SK-N-SH (cell line): ENCODE measurements at regions not wholly inside any gene's neighbourhood (a gene's known extent, or its start where the extent isn't known, plus 50 kb on each side); places are given as distances from the start of the nearest gene placed in this dataset.

Source experiments
- CTCF ChIA-PET: fragments of 300-600, 350-600 bp; formaldehyde crosslinking; extraction: SDS; loops from one replicate; lab custom pipeline; 2021; lab: Yijun Ruan, JAX
- POLR2A ChIA-PET: fragments of 350-600 bp; sonication (Branson Sonifier 250); formaldehyde crosslinking; extraction: SDS; loops from one replicate; lab custom pipeline; 2020; ENCODE audit warnings: antibody characterized with exemption, inconsistent platforms; lab: Yijun Ruan, JAX
- DNase-seq: peaks from one replicate; pipeline ENCODE4 v3.0.0; 2012
- H2AFZ ChIP-seq: fragments of 200-600 bp; sonication (generic); 2 replicates; pipeline ENCODE4 v1.8.1; 2016; ENCODE audit warnings: antibody characterized with exemption, mild to moderate bottlenecking, low read depth
- H3F3A ChIP-seq: fragments of 200-600 bp; sonication (generic); replicated peaks from 2 replicates; pipeline ENCODE3; 2016; ENCODE audit warnings: antibody characterized with exemption, mild to moderate bottlenecking; ENCODE audit not compliant: insufficient read depth
- H3K27ac ChIP-seq, 2 experiments: fragments of 200-500 bp in 1 of 2; fragments of 200-600 bp in 1 of 2; sonication (Bioruptor generic) in 1 of 2; sonication (generic), shearing (Covaris generic) in 1 of 2; 2 replicates each; pipeline versions ENCODE4 v1.5.1 to v1.6.1; 2014 to 2016; ENCODE audit warnings: low read depth in 2 of 2, inconsistent platforms in 1 of 2, low read length in 1 of 2, mild to moderate bottlenecking in 1 of 2, mixed read lengths in 1 of 2
- H3K27me3 ChIP-seq: fragments of 200-600 bp; sonication (generic), shearing (Covaris generic); 2 replicates; pipeline ENCODE4 v1.6.1; 2016; ENCODE audit warnings: mixed run types; ENCODE audit not compliant: insufficient read depth
- H3K36me3 ChIP-seq, 2 experiments: fragments of 200-500 bp in 1 of 2; fragments of 200-600 bp in 1 of 2; sonication (Bioruptor generic) in 1 of 2; sonication (generic) in 1 of 2; replicated peaks in 1 of 2; 2 replicates each; pipeline versions ENCODE3 to v1.5.1; 2014 to 2016; ENCODE audit warnings: low read length in 1 of 2, mild to moderate bottlenecking in 1 of 2; ENCODE audit not compliant: insufficient read depth in 2 of 2, control insufficient read depth in 1 of 2
- H3K4me1 ChIP-seq, 2 experiments: fragments of 200-500 bp in 1 of 2; fragments of 200-600 bp in 1 of 2; sonication (Bioruptor generic) in 1 of 2; sonication (generic), shearing (Covaris generic) in 1 of 2; 2 replicates each; pipeline versions ENCODE4 v1.5.1 to v1.6.1; 2014 to 2016; ENCODE audit warnings: low read depth in 1 of 2, low read length in 1 of 2, mixed run types in 1 of 2; ENCODE audit not compliant: insufficient read depth in 2 of 2, control insufficient read depth in 1 of 2
- H3K4me2 ChIP-seq: fragments of 200-600 bp; sonication (generic), shearing (Covaris generic); 2 replicates; pipeline ENCODE4 v1.6.1; 2017; ENCODE audit warnings: mixed run types
- H3K4me3 ChIP-seq, 2 experiments: fragments of 200-500 bp in 1 of 2; fragments of 200-600 bp in 1 of 2; sonication (Bioruptor generic) in 1 of 2; sonication (generic), shearing (Covaris generic) in 1 of 2; 2 replicates each; pipeline versions ENCODE4 v1.5.1 to v1.8.1; 2014 to 2016; ENCODE audit warnings: low read depth in 2 of 2, inconsistent platforms in 1 of 2, low read length in 1 of 2, mild to moderate bottlenecking in 1 of 2, mixed read lengths in 1 of 2, moderate library complexity in 1 of 2
- H3K79me2 ChIP-seq: fragments of 200-600 bp; sonication (generic); 2 replicates; pipeline ENCODE4 v1.8.1; 2017; ENCODE audit warnings: mild to moderate bottlenecking; ENCODE audit not compliant: insufficient read depth
- H3K9ac ChIP-seq: fragments of 200-600 bp; sonication (generic); 2 replicates; pipeline ENCODE4 v1.6.1; 2017; ENCODE audit warnings: mixed run types
- H3K9me2 ChIP-seq: fragments of 200-600 bp; sonication (generic); 2 replicates; pipeline ENCODE4 v1.6.1; 2017; ENCODE audit warnings: mixed run types
- H3K9me3 ChIP-seq: fragments of 200-600 bp; sonication (generic); 2 replicates; pipeline ENCODE4 v1.6.1; 2017; ENCODE audit warnings: mixed run types, mild to moderate bottlenecking, moderate library complexity
- H4K20me1 ChIP-seq: fragments of 200-600 bp; sonication (generic); 2 replicates; pipeline ENCODE4 v1.6.1; 2017; ENCODE audit warnings: mild to moderate bottlenecking, mixed run types; ENCODE audit not compliant: insufficient read depth
- CTCF ChIP-seq: fragments of 200-600 bp; sonication (generic); IDR thresholded peaks from 2 replicates; pipeline ENCODE4 v1.6.1; 2017; ENCODE audit warnings: antibody characterized with exemption, mild to moderate bottlenecking, moderate library complexity
- ELF1 ChIP-seq: IDR thresholded peaks from 2 replicates; pipeline ENCODE4 v1.4.0; 2012
- EP300 ChIP-seq, 2 experiments: IDR thresholded peaks; 2 replicates each; pipeline versions ENCODE4 v1.4.0 to v1.6.1; 2012; ENCODE audit warnings: borderline replicate concordance in 1 of 2, low read depth in 1 of 2, low read length in 1 of 2
- FOSL2 ChIP-seq: IDR thresholded peaks from 2 replicates; pipeline ENCODE4 v1.4.0; 2012; ENCODE audit warnings: low read depth, mild to moderate bottlenecking, moderate library complexity, borderline replicate concordance
- FOXJ3 ChIP-seq: sonication (generic); formaldehyde crosslinking; IDR thresholded peaks from 2 replicates; pipeline ENCODE4 v1.5.1; 2020; ENCODE audit warnings: mild to moderate bottlenecking, missing genetic modification reagents
- FOXM1 ChIP-seq: IDR thresholded peaks from 2 replicates; pipeline ENCODE4 v1.4.0; 2012; ENCODE audit warnings: low read depth, mild to moderate bottlenecking
- GATA2 ChIP-seq: sonication (generic); formaldehyde crosslinking; IDR thresholded peaks from 2 replicates; pipeline ENCODE4 v1.5.0; 2020; ENCODE audit warnings: mild to moderate bottlenecking, missing genetic modification reagents
- IRF3 ChIP-seq: fragments of 150-350 bp; IDR thresholded peaks from 2 replicates; pipeline ENCODE4 v1.6.1; 2016; ENCODE audit warnings: mild to moderate bottlenecking, low read depth, low read length
- MEF2A ChIP-seq: IDR thresholded peaks from 2 replicates; pipeline ENCODE4 v1.4.0; 2012; ENCODE audit warnings: low read depth, borderline replicate concordance
- MXI1 ChIP-seq: IDR thresholded peaks from 2 replicates; pipeline ENCODE4 v1.6.1; 2012; ENCODE audit warnings: mild to moderate bottlenecking, low read depth, low read length, improper control_type of control experiment
- NFIC ChIP-seq: IDR thresholded peaks from 2 replicates; pipeline ENCODE4 v1.4.0; 2012; ENCODE audit warnings: borderline replicate concordance
- NRF1 ChIP-seq: IDR thresholded peaks from 2 replicates; pipeline ENCODE4 v1.6.1; 2012; ENCODE audit warnings: low read depth, mild to moderate bottlenecking, low read length
- POLR2AphosphoS5 ChIP-seq: IDR thresholded peaks from 2 replicates; pipeline ENCODE4 v1.6.1; 2012; ENCODE audit warnings: low read depth, low read length
- RFX5 ChIP-seq: IDR thresholded peaks from 2 replicates; pipeline ENCODE4 v1.6.1; 2012; ENCODE audit warnings: mild to moderate bottlenecking, improper control_type of control experiment, low read length
- RXRA ChIP-seq: IDR thresholded peaks from 2 replicates; pipeline ENCODE4 v1.4.0; 2012; ENCODE audit warnings: low read depth, mild to moderate bottlenecking, borderline replicate concordance
- SIN3A ChIP-seq: IDR thresholded peaks from 2 replicates; pipeline ENCODE4 v1.6.1; 2012; ENCODE audit warnings: low read depth, mild to moderate bottlenecking, low read length, moderate library complexity, borderline replicate concordance
- SMC3 ChIP-seq: IDR thresholded peaks from 2 replicates; pipeline ENCODE4 v1.6.1; 2012; ENCODE audit warnings: low read depth, low read length, improper control_type of control experiment
- TEAD4 ChIP-seq: IDR thresholded peaks from 2 replicates; pipeline ENCODE4 v1.4.0; 2012; ENCODE audit warnings: mild to moderate bottlenecking, borderline replicate concordance; ENCODE audit not compliant: insufficient read depth
- USF1 ChIP-seq: IDR thresholded peaks from 2 replicates; pipeline ENCODE4 v1.4.0; 2012; ENCODE audit warnings: low read depth, borderline replicate concordance
- WGBS: methylation state at CpG from one replicate; pipeline ENCODE4 v1.1.6; 2017; ENCODE audit warnings: low lambda C conversion rate; 5-methylcytosine and 5-hydroxymethylcytosine counted together
- TF ChIP-seq, protein P1 (sequence below): fragments of 150-350 bp; IDR thresholded peaks from 2 replicates; pipeline ENCODE4 v1.6.1; 2017; ENCODE audit warnings: antibody characterized with exemption, low read length, low read depth, borderline replicate concordance

DNA sequence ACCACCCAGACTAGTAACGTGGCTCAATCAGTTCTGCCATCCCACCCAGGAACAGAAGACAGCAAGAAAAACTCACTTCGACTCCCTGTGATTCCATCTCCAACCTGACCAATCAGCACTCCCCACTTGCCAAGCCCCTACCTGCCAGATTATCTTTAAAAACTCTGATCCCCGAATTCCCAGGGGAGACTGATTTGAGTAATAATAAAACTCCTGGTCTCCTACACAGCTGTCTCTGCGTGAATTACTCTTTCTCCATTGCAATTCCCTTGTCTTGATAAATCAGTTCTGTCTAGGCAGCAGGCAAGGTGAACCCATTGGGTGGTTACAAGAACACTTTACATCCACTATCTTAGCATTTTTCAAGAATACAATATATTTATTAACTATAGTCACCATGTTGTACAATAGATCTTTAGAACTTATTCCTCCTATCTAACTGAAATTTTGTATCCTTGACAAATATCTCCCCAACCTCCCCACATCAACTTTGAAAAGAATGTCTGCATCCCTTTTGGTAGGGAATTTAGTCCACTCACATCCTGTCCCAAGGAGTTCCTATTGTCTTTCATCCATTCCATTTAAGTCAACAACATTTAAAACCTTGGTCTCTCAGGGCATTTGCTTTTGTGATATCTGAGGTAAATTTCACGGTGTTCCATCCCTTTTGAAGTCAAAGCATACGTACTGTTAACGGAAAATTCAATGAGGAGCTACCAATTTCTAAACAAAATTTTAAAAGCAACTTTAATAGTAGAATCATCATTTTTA lies 163.7 kb downstream of the MACC1 start:
- no peak for DNase-seq
- H3K9ac ChIP-seq: no peak overlapping the region
- no peak for TF ChIP-seq FOXJ3
- no peak for TF ChIP-seq MXI1
- no peak for TF ChIP-seq GATA2
- H3K4me3 ChIP-seq: no peak overlapping the region
- no peaks in the 10 kb centered on the region for H3K9me2 ChIP-seq
- ChIA-PET POLR2A (no interaction called here), CTCF (no interaction called here)
- no peaks in the 10 kb centered on the region for H4K20me1 ChIP-seq
- no peaks in the 10 kb centered on the region for H3K36me3 ChIP-seq
- WGBS: 21% methylated on average over 7 of the region's 7 CpGs
- H3K27ac ChIP-seq: no peak overlapping the region
- H3K4me2 ChIP-seq: no peak overlapping the region
- no peak overlapping the region for H2AFZ ChIP-seq
- H3K27me3 ChIP-seq: no peaks in the 10 kb centered on the region
- H3K4me1 ChIP-seq: no peaks in the 10 kb centered on the region
- H3K79me2 ChIP-seq: no peaks in the 10 kb centered on the region
- no peaks in the 10 kb centered on the region for H3K9me3 ChIP-seq
- H3F3A ChIP-seq: no peaks in the 10 kb centered on the region

GRCh38 chr7:20050241-20050966 lies 166.8 kb downstream of the MACC1 start:
- CTCF ChIA-PET: interaction anchor here (1.3 kb wide), 1 partner anchor 39 kb away, joined by 3 read pairs; no protein-coding TSS in a partner anchor

More at GRCh38 chr7:20050241-20050966, 166.8 kb downstream of the MACC1 start:
- Histone ChIP-seq H3K9me2 (no peaks in the 10 kb centered on the region), H3K9me3 (no peaks in the 10 kb centered on the region), H2AFZ (no peak overlapping the region), H3K4me3 (no peak overlapping the region), H4K20me1 (no peaks in the 10 kb centered on the region), H3K27me3 (no peaks in the 10 kb centered on the region), H3K36me3 (no peaks in the 10 kb centered on the region), H3K4me1 (no peaks in the 10 kb centered on the region), H3K4me2 (no peak overlapping the region), H3F3A (no peaks in the 10 kb centered on the region), H3K27ac (no peak overlapping the region), H3K79me2 (no peaks in the 10 kb centered on the region), H3K9ac (no peak overlapping the region)
- TF ChIP-seq FOSL2 (no peak), FOXM1 (no peak), NFIC (no peak), USF1 (no peak), NRF1 (no peak), EP300 (IDR thresholded peaks at IDR 0.05; ENCODE audit: borderline replicate concordance in 1 of 2, low read depth in 1 of 2, low read length in 1 of 2) (no peak), ELF1 (no peak), TEAD4 (no peak), CTCF (no peak), RFX5 (no peak), POLR2AphosphoS5 (no peak), MEF2A (no peak), SIN3A (no peak), IRF3 (no peak), SMC3 (no peak), RXRA (no peak)
- TF ChIP-seq, protein P1, sequence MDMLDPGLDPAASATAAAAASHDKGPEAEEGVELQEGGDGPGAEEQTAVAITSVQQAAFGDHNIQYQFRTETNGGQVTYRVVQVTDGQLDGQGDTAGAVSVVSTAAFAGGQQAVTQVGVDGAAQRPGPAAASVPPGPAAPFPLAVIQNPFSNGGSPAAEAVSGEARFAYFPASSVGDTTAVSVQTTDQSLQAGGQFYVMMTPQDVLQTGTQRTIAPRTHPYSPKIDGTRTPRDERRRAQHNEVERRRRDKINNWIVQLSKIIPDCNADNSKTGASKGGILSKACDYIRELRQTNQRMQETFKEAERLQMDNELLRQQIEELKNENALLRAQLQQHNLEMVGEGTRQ: no peak
- DNase-seq: no peak
- POLR2A ChIA-PET: no interaction called here
